ENCODE measurements at regions not wholly inside any gene's neighbourhood (a gene's known extent, or its start where the extent isn't known, plus 50 kb on each side); places are given as distances from the start of the nearest gene placed in this dataset.

DNA sequence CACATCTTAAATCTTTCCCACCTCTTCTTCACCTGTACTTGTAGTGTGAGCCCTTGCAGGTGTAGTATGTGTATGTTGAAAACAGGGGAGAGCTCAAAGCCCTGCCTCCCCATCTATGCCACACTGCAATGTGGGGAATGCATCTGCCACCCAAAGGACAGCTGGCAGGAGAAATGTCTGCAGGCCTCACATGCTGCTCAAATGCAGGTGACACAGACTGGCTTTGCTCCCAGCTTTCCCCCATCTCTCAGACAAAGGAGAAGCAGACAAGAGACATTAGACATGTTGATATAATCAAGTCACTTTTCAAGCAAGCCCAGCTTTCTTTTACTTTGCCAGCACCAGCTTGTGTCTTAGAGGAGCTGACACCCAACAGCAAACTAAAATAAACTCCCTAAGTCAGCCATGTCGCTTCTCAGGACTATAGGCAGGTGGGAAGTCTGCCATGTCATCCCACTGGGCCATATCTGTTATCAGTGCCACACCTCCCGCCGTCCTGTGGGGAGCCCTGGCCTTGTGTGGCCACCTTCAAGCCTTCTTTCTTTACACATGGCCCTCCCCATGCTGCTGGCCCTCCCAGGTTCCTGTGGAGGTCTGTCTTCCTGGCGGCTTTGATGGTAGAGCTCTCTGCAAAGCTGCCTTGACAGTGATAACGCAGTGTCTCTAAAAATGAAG lies 102.1 kb downstream of the CXCL12 start:
- TF ChIP-seq POLR2A (IDR thresholded peaks at IDR 0.05): no peak
- TF ChIP-seq, protein P1, sequence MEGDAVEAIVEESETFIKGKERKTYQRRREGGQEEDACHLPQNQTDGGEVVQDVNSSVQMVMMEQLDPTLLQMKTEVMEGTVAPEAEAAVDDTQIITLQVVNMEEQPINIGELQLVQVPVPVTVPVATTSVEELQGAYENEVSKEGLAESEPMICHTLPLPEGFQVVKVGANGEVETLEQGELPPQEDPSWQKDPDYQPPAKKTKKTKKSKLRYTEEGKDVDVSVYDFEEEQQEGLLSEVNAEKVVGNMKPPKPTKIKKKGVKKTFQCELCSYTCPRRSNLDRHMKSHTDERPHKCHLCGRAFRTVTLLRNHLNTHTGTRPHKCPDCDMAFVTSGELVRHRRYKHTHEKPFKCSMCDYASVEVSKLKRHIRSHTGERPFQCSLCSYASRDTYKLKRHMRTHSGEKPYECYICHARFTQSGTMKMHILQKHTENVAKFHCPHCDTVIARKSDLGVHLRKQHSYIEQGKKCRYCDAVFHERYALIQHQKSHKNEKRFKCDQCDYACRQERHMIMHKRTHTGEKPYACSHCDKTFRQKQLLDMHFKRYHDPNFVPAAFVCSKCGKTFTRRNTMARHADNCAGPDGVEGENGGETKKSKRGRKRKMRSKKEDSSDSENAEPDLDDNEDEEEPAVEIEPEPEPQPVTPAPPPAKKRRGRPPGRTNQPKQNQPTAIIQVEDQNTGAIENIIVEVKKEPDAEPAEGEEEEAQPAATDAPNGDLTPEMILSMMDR (IDR thresholded peaks at IDR 0.05): no peak
